HCT116 (cell line): ENCODE measurements at regions not wholly inside any gene's neighbourhood (a gene's known extent, or its start where the extent isn't known, plus 50 kb on each side); places are given as distances from the start of the nearest gene placed in this dataset.

Experiments used
- ATAC-seq: fragments of 200-7000 bp; cut with Tn5 transposase; 2 replicates; pipeline ENCODE4 v1.9.1; 2020; ENCODE audit warnings: mild to moderate bottlenecking, moderate library complexity
- BruUV-seq: library from RNA; stranded (reverse); fragments of 400-500 nt; replicated peaks from 2 replicates; lab custom pipeline; 2021; lab: Mats Ljungman, UMichigan
- CTCF ChIA-PET: fragments of 300-600 bp; sonication (Branson Sonifier 250); formaldehyde crosslinking; loops from one replicate; lab custom pipeline; 2021; ENCODE audit warnings: antibody characterized with exemption; lab: Charles Lee
- POLR2A ChIA-PET: fragments of 300-600, 350-600 bp; sonication (Branson Sonifier 250); formaldehyde crosslinking; loops from one replicate; lab custom pipeline; 2021; ENCODE audit warnings: antibody characterized with exemption; lab: Charles Lee
- RAD21 ChIA-PET, 2 experiments: fragments of 300-600 bp; sonication (Branson Sonifier 250); formaldehyde crosslinking; loops; one replicate each; lab custom pipeline; 2023; ENCODE audit warnings: low total read pairs in 2 of 2; ENCODE audit not compliant: uncharacterized antibody in 2 of 2, unreplicated experiment in 2 of 2, low non-redundant PET in 1 of 2; lab: Charles Lee
- DNase-seq: peaks from one replicate; pipeline ENCODE4 v3.0.0-alpha.2; 2010; ENCODE audit warnings: low read depth, low spot score
- H2AFZ ChIP-seq: fragments of 200-600 bp; shearing (Covaris generic), sonication (generic); 2 replicates; pipeline ENCODE4 v1.6.1; 2017; ENCODE audit warnings: low read depth, mixed run types, mixed read lengths, antibody characterized with exemption, low read length; ENCODE audit not compliant: poor library complexity, severe bottlenecking
- H3K27ac ChIP-seq: 2 replicates; pipeline ENCODE4 v1.5.1; 2012; ENCODE audit warnings: low read depth, low read length
- H3K27me3 ChIP-seq: fragments of 200-600 bp; sonication (generic); 2 replicates; pipeline ENCODE4 v1.6.1; 2016; ENCODE audit warnings: mixed run types, low read length, mixed read lengths; ENCODE audit not compliant: insufficient read depth
- H3K36me3 ChIP-seq, 2 experiments: fragments of 200-500 bp in 1 of 2; fragments of 200-600 bp in 1 of 2; sonication (Bioruptor generic) in 1 of 2; sonication (generic) in 1 of 2; 2 replicates each; pipeline versions ENCODE4 v1.5.1 to v1.6.1; 2014 to 2016; ENCODE audit warnings: low read length in 2 of 2, inconsistent platforms in 1 of 2, mixed read lengths in 1 of 2, mixed run types in 1 of 2; ENCODE audit not compliant: insufficient read depth in 2 of 2, control insufficient read depth in 1 of 2
- H3K4me1 ChIP-seq, 2 experiments: fragments of 200-600 bp in 1 of 2; sonication (generic) in 1 of 2; 2 replicates each; pipeline versions ENCODE4 v1.5.1 to v1.6.1; 2012 to 2017; ENCODE audit warnings: low read length in 2 of 2, inconsistent platforms in 1 of 2, mild to moderate bottlenecking in 1 of 2, mixed read lengths in 1 of 2, mixed run types in 1 of 2, moderate library complexity in 1 of 2; ENCODE audit not compliant: insufficient read depth in 2 of 2, control insufficient read depth in 1 of 2
- H3K4me2 ChIP-seq: fragments of 200-600 bp; sonication (generic); 2 replicates; pipeline ENCODE4 v1.6.1; 2017; ENCODE audit warnings: mixed run types, low read length, mixed read lengths
- H3K4me3 ChIP-seq, 2 experiments: fragments of 200-600 bp in 1 of 2; sonication (generic) in 1 of 2; replicated peaks in 1 of 2; 2 replicates each; pipeline ENCODE4 v1.5.1; 2011 to 2016; ENCODE audit warnings: low read length in 2 of 2, control low read depth in 1 of 2, low read depth in 1 of 2, mild to moderate bottlenecking in 1 of 2, mixed read lengths in 1 of 2, mixed run types in 1 of 2
- H3K79me2 ChIP-seq: fragments of 200-600 bp; sonication (generic); 2 replicates; pipeline ENCODE4 v1.6.1; 2017; ENCODE audit warnings: mild to moderate bottlenecking, mixed run types, low read length, moderate library complexity, mixed read lengths; ENCODE audit not compliant: insufficient read depth
- H3K9ac ChIP-seq: fragments of 200-600 bp; sonication (generic); 2 replicates; pipeline ENCODE4 v1.6.1; 2016; ENCODE audit warnings: low read length, mixed read lengths
- H3K9me2 ChIP-seq: fragments of 200-600 bp; sonication (generic), shearing (Covaris generic); 2 replicates; pipeline ENCODE4 v1.6.1; 2017; ENCODE audit warnings: mixed run types, mild to moderate bottlenecking, moderate library complexity; ENCODE audit not compliant: insufficient read depth
- H3K9me3 ChIP-seq, 2 experiments: fragments of 200-500 bp in 1 of 2; fragments of 200-600 bp in 1 of 2; sonication (Bioruptor generic) in 1 of 2; sonication (generic) in 1 of 2; 2 replicates each; pipeline ENCODE4 v1.6.1; 2014 to 2017; ENCODE audit warnings: low read length in 2 of 2, mixed read lengths in 2 of 2, inconsistent platforms in 1 of 2, low read depth in 1 of 2, mild to moderate bottlenecking in 1 of 2, mixed run types in 1 of 2, moderate library complexity in 1 of 2; ENCODE audit not compliant: control insufficient read depth in 1 of 2, insufficient read depth in 1 of 2
- H4K20me1 ChIP-seq: fragments of 200-600 bp; sonication (generic), shearing (Covaris generic); 2 replicates; pipeline ENCODE4 v1.6.1; 2017; ENCODE audit warnings: mixed run types, mild to moderate bottlenecking, moderate library complexity; ENCODE audit not compliant: insufficient read depth
- CBX3 ChIP-seq: IDR thresholded peaks from 2 replicates; pipeline ENCODE4 v1.6.1; 2012; ENCODE audit warnings: low read depth
- EZH2phosphoT487 ChIP-seq: fragments of 200-600 bp; IDR thresholded peaks from 2 replicates; pipeline ENCODE4 v1.6.1; 2018; ENCODE audit warnings: antibody characterized with exemption, borderline replicate concordance
- JUND ChIP-seq: IDR thresholded peaks from 2 replicates; pipeline ENCODE4 v1.6.1; 2012
- SIN3A ChIP-seq: IDR thresholded peaks from 2 replicates; pipeline ENCODE4 v1.6.1; 2012; ENCODE audit warnings: low read depth
- TCF7L2 ChIP-seq: IDR thresholded peaks from 2 replicates; pipeline ENCODE4 v1.7.0; 2011; ENCODE audit warnings: borderline replicate concordance, inconsistent platforms; ENCODE audit not compliant: insufficient read depth, insufficient read length; ENCODE audit errors: extremely low read depth
- YY1 ChIP-seq: IDR thresholded peaks from 2 replicates; pipeline ENCODE4 v1.6.1; 2011; ENCODE audit warnings: low read length, low read depth, moderate library complexity, mild to moderate bottlenecking; ENCODE audit not compliant: insufficient replicate concordance; ENCODE audit errors: extremely low read depth
- ZNF274 ChIP-seq: fragments of 200-500 bp; sonication (Bioruptor generic); IDR thresholded peaks from 2 replicates; pipeline ENCODE4 v1.6.1; 2014; ENCODE audit warnings: mild to moderate bottlenecking, low read depth, low read length, inconsistent platforms
- intact Hi-C: fragments of 100-400 bp; cut with micrococcal nuclease; formaldehyde crosslinking; loops from 2 replicates; pipeline ENCODE4 v1.10.0; 2022
- TF ChIP-seq, protein P1 (sequence below): IDR thresholded peaks from 2 replicates; pipeline ENCODE4 v1.6.1; 2012; ENCODE audit warnings: low read depth
- TF ChIP-seq, protein P2 (sequence below): IDR thresholded peaks from 2 replicates; pipeline ENCODE4 v1.6.1; 2012
- TF ChIP-seq, protein P3 (sequence below): IDR thresholded peaks from 2 replicates; pipeline ENCODE4 v1.6.1; 2012

DNA sequence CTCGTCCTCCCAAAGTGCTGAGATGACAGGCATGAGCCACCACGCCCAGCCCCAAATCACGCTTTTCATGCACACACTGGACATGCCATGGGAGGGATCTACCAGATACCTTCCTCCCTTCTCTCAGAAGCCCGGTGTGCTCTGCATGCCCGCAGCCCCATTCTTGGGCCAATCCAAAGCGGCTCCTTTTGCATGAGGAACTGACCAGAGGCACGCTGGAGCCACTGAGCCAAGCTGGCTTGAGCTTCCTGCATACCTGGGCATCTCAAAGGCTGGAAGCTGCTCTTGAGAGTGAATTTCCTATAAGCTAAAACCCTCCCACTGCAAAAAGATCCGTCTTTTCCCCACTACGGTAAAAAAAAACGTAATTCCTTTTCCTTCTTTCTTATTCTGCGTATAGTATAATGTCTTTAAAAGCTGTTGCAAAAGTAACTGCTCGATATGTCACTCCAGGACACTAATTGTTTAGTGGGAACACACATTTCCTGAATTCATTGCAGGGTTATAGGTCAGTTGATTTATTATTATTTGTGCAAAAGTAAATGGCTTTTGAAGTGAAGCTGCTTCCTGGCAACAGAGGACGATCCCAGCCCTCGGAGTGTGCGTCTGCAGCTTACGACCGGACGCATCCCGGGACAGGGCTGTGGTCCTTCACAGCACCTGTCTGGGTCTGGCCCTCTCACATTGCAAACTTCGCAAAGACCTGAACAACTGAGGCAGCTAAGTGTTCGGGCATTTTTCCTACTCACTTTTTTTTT, 61.8 kb upstream of the ETS2 start:
- no peak for ATAC-seq
- Histone ChIP-seq H3K9me2 (no peaks in the 10 kb centered on the region), H2AFZ (no peak overlapping the region), H3K79me2 (no peaks in the 10 kb centered on the region), H3K27ac (no peak overlapping the region), H3K4me1 (no peaks in the 10 kb centered on the region), H3K36me3 (no peaks in the 10 kb centered on the region), H3K9me3 (no peaks in the 10 kb centered on the region), H3K9ac (no peak overlapping the region), H3K4me2 (no peak overlapping the region), H4K20me1 (no peaks in the 10 kb centered on the region), H3K4me3 (no peak overlapping the region), H3K27me3 (no peaks in the 10 kb centered on the region)
- BruUV-seq: no TSS peak
- CTCF ChIA-PET: interaction anchor here (0.7 kb wide), 1 partner anchor 8 kb away, joined by 4 read pairs; no protein-coding TSS in a partner anchor
- intact Hi-C loops: no loop called here
- RAD21 ChIA-PET: no interaction called here
- POLR2A ChIA-PET: no interaction called here
- TF ChIP-seq, protein P1, sequence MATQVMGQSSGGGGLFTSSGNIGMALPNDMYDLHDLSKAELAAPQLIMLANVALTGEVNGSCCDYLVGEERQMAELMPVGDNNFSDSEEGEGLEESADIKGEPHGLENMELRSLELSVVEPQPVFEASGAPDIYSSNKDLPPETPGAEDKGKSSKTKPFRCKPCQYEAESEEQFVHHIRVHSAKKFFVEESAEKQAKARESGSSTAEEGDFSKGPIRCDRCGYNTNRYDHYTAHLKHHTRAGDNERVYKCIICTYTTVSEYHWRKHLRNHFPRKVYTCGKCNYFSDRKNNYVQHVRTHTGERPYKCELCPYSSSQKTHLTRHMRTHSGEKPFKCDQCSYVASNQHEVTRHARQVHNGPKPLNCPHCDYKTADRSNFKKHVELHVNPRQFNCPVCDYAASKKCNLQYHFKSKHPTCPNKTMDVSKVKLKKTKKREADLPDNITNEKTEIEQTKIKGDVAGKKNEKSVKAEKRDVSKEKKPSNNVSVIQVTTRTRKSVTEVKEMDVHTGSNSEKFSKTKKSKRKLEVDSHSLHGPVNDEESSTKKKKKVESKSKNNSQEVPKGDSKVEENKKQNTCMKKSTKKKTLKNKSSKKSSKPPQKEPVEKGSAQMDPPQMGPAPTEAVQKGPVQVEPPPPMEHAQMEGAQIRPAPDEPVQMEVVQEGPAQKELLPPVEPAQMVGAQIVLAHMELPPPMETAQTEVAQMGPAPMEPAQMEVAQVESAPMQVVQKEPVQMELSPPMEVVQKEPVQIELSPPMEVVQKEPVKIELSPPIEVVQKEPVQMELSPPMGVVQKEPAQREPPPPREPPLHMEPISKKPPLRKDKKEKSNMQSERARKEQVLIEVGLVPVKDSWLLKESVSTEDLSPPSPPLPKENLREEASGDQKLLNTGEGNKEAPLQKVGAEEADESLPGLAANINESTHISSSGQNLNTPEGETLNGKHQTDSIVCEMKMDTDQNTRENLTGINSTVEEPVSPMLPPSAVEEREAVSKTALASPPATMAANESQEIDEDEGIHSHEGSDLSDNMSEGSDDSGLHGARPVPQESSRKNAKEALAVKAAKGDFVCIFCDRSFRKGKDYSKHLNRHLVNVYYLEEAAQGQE: no peak
- TF ChIP-seq TCF7L2 (no peak), SIN3A (no peak)
- no peak for DNase-seq

DNA sequence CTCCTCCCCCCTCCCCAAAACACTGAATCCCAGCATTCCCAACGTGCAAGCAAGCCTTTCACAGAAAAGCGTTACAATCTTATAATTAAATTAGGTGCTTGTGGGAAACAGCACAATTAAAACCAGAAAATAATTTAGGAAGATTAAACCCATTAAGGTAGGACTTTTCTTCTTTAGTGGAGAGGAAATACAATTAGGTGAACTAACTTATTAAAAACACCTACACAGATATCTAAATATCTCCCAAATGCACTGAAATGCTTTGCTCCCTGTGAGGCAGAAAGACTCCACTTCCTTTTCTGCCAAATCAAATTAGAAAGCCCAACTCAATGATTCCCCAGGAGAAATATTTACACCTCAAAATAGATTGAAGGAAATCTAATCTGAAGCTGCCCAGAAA, 60.9 kb upstream of the ETS2 start:
- H3K4me2 ChIP-seq: no peak overlapping the region
- POLR2A ChIA-PET: no interaction called here
- no peaks in the 10 kb centered on the region for H3K36me3 ChIP-seq
- H3K9ac ChIP-seq: no peak overlapping the region
- no peaks in the 10 kb centered on the region for H3K9me2 ChIP-seq
- H2AFZ ChIP-seq: no peak overlapping the region
- H3K79me2 ChIP-seq: no peaks in the 10 kb centered on the region
- intact Hi-C loops: no loop called here
- no peak overlapping the region for H3K4me3 ChIP-seq
- no peak for ATAC-seq
- H3K27ac ChIP-seq: no peak overlapping the region
- CTCF ChIA-PET: no interaction called here
- no peaks in the 10 kb centered on the region for H3K27me3 ChIP-seq
- no peaks in the 10 kb centered on the region for H4K20me1 ChIP-seq
- no peaks in the 10 kb centered on the region for H3K4me1 ChIP-seq
- no peaks in the 10 kb centered on the region for H3K9me3 ChIP-seq
- RAD21 ChIA-PET: no interaction called here
- no peak for DNase-seq
- BruUV-seq: no TSS peak
- TF ChIP-seq EZH2phosphoT487 (no peak), ZNF274 (no peak), CBX3 (no peak), YY1 (no peak), JUND (no peak), SIN3A (no peak)
- TF ChIP-seq, protein P1: no peak
- TF ChIP-seq, protein P2, sequence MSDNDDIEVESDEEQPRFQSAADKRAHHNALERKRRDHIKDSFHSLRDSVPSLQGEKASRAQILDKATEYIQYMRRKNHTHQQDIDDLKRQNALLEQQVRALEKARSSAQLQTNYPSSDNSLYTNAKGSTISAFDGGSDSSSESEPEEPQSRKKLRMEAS: no peak
- TF ChIP-seq, protein P3, sequence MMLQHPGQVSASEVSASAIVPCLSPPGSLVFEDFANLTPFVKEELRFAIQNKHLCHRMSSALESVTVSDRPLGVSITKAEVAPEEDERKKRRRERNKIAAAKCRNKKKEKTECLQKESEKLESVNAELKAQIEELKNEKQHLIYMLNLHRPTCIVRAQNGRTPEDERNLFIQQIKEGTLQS: no peak
